ENCODE measurements at regions not wholly inside any gene's neighbourhood (a gene's known extent, or its start where the extent isn't known, plus 50 kb on each side); places are given as distances from the start of the nearest gene placed in this dataset.

- TF ChIP-seq, protein P1, sequence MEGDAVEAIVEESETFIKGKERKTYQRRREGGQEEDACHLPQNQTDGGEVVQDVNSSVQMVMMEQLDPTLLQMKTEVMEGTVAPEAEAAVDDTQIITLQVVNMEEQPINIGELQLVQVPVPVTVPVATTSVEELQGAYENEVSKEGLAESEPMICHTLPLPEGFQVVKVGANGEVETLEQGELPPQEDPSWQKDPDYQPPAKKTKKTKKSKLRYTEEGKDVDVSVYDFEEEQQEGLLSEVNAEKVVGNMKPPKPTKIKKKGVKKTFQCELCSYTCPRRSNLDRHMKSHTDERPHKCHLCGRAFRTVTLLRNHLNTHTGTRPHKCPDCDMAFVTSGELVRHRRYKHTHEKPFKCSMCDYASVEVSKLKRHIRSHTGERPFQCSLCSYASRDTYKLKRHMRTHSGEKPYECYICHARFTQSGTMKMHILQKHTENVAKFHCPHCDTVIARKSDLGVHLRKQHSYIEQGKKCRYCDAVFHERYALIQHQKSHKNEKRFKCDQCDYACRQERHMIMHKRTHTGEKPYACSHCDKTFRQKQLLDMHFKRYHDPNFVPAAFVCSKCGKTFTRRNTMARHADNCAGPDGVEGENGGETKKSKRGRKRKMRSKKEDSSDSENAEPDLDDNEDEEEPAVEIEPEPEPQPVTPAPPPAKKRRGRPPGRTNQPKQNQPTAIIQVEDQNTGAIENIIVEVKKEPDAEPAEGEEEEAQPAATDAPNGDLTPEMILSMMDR (IDR thresholded peaks at IDR 0.05) = no peak
- no peak for TF ChIP-seq POLR2A (IDR thresholded peaks at IDR 0.05)
- TF ChIP-seq POLR2AphosphoS5 (IDR thresholded peaks at IDR 0.05) = no peak
Measured at GRCh38 chr9:100725371-100725770, 147.5 kb downstream of the CAVIN4 start.

All from prostate gland (tissue), 2 donors.